ENCODE measurements at regions not wholly inside any gene's neighbourhood (a gene's known extent, or its start where the extent isn't known, plus 50 kb on each side); places are given as distances from the start of the nearest gene placed in this dataset.

DNA sequence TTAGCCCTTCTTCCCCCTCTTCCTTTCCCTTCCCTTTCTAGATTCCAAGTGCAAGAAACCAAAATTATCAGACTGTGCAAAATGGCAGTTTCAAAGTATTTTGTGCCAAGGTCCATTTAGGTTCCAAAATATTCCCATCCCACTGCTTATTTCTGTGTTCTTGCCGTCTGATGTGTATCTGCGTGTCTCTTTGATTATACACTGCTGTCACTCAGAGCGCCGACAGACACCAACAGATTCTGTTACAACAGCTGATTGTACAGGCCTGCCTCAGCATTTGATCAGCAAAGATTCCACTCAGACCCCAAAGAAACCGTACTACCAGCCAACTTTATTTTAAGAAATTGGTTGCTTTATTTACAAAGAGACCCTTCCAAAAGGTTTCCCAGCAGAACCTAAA lies 225.6 kb upstream of the SATB1 start:
- no peak overlapping the region for H3K27ac ChIP-seq (ENCODE audit: low read depth, low read length)
- H3K4me3 ChIP-seq (ENCODE audit: low read depth, low read length), result no peak overlapping the region
- TF ChIP-seq, protein P1, sequence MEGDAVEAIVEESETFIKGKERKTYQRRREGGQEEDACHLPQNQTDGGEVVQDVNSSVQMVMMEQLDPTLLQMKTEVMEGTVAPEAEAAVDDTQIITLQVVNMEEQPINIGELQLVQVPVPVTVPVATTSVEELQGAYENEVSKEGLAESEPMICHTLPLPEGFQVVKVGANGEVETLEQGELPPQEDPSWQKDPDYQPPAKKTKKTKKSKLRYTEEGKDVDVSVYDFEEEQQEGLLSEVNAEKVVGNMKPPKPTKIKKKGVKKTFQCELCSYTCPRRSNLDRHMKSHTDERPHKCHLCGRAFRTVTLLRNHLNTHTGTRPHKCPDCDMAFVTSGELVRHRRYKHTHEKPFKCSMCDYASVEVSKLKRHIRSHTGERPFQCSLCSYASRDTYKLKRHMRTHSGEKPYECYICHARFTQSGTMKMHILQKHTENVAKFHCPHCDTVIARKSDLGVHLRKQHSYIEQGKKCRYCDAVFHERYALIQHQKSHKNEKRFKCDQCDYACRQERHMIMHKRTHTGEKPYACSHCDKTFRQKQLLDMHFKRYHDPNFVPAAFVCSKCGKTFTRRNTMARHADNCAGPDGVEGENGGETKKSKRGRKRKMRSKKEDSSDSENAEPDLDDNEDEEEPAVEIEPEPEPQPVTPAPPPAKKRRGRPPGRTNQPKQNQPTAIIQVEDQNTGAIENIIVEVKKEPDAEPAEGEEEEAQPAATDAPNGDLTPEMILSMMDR (IDR thresholded peaks at IDR 0.05; ENCODE audit: low read depth, low read length), result no peak
- ChIA-PET POLR2A (no interaction called here), CTCF (no interaction called here)
- H3K27me3 ChIP-seq (ENCODE audit: control insufficient read depth, insufficient read depth, low read length), result no peaks in the 10 kb centered on the region
- DNase-seq (ENCODE audit: low read depth, low spot score), result no peak
- peaks cover 11% of the 10 kb centered on the region; the same call in 1 of the 2 replicates for H3K9me3 ChIP-seq (ENCODE audit: control insufficient read depth, insufficient read depth, low read length)

DNA sequence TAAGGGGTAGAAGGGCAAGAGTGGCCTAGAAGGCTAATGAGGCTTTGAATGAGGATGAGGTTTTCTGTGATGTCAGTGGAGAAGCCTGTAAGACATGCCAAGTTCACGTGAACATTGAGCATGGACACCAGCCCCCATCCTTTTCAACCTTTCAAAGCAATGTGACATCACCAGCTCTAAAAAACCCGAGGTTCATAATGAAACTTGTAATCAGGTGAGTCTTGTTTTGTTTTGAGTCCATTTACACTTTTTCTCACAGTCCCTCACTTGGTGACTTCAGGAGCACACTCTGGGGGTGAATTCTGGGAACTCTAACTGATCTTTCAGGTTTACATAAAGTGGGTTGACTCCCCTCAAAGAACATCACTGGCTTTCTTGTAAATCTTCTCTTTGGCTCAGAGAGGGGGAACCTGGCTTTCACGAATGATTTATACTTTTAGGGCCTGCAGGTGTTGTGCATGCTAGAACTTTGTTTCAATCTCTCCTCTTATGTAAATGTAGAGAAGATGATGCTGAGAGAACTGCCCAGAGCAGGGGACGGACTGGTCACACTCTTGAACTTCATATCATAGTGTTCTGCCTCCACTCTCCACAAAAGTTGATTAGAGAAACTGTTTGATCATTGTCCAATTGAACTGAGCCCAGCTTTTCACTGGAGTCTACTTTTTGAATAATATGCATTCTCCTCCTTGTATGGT lies 224.7 kb upstream of the SATB1 start:
- CTCF ChIA-PET, result no interaction called here
- TF ChIP-seq, protein P1 (IDR thresholded peaks at IDR 0.05; ENCODE audit: low read depth, low read length), result no peak
- Histone ChIP-seq H3K9me3 (ENCODE audit: control insufficient read depth, insufficient read depth, low read length) (peaks cover 8% of the 10 kb centered on the region; the same call in 1 of the 2 replicates), H3K27ac (ENCODE audit: low read depth, low read length) (no peak overlapping the region), H3K27me3 (ENCODE audit: control insufficient read depth, insufficient read depth, low read length) (no peaks in the 10 kb centered on the region), H3K4me3 (ENCODE audit: low read depth, low read length) (no peak overlapping the region)
- no peak for DNase-seq (ENCODE audit: low read depth, low spot score)
- POLR2A ChIA-PET, result no interaction called here

DNA sequence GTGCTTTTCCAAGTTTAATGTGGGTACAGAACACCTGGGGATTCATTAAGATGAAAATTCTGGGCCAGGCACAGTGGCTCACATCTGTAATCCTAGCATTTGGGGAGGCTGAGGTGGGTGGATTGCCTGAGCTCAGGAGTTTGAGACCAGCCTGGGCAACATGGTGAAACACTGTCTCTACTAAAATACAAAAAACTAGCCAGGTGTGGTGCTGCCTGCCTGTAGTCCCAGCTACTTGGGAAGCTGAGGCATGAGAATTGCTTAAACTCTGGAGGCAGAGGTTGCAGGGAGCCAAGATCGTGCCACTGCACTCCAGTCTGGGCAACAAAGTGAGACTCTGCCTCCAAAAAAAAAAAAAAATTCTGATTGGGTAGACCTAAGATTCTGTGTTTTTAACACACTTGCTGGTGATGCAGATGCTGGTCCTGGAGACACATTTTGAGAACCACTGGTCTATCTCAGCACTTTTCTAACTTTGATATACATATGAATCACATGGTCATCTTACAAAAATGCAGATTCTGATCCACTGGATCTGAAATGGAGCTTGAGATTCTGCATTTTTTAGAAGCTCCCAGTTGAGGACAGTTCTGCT lies 223.8 kb upstream of the SATB1 start:
- TF ChIP-seq, protein P1 (IDR thresholded peaks at IDR 0.05; ENCODE audit: low read depth, low read length), result no peak
- Histone ChIP-seq H3K27ac (ENCODE audit: low read depth, low read length) (no peak overlapping the region), H3K9me3 (ENCODE audit: control insufficient read depth, insufficient read depth, low read length) (peaks cover 12% of the 10 kb centered on the region; the same call in 1 of the 2 replicates), H3K4me3 (ENCODE audit: low read depth, low read length) (no peak overlapping the region), H3K27me3 (ENCODE audit: control insufficient read depth, insufficient read depth, low read length) (no peaks in the 10 kb centered on the region)
- CTCF ChIA-PET, result no interaction called here
- DNase-seq (ENCODE audit: low read depth, low spot score), result no peak
- POLR2A ChIA-PET, result no interaction called here

DNA sequence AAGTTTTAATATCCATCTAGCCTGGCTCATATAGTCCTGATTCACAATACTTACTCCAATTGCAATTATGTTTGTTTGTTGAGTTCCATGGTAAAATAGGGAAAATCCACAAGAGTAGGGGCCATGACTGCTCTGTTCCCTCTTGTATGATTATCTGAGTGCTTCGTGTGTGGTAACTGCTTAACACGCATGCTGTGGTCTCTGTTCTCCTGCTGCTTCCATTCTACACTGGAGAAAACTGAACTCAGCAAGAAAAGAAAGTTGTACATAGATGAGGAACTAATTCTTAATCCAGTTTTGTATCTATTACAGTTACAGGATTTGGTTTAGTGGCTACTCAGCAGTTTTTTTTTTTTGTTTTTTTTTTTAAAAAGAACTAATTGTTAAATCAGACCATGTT lies 223.0 kb upstream of the SATB1 start:
- no peak overlapping the region for H3K4me3 ChIP-seq (ENCODE audit: low read depth, low read length)
- H3K27me3 ChIP-seq (ENCODE audit: control insufficient read depth, insufficient read depth, low read length), result no peaks in the 10 kb centered on the region
- H3K27ac ChIP-seq (ENCODE audit: low read depth, low read length), result no peak overlapping the region
- peaks cover 13% of the 10 kb centered on the region; the same call in 1 of the 2 replicates for H3K9me3 ChIP-seq (ENCODE audit: control insufficient read depth, insufficient read depth, low read length)
- POLR2A ChIA-PET, result no interaction called here
- CTCF ChIA-PET, result no interaction called here
- DNase-seq (ENCODE audit: low read depth, low spot score), result no peak
- TF ChIP-seq, protein P1 (IDR thresholded peaks at IDR 0.05; ENCODE audit: low read depth, low read length), result no peak

DNA sequence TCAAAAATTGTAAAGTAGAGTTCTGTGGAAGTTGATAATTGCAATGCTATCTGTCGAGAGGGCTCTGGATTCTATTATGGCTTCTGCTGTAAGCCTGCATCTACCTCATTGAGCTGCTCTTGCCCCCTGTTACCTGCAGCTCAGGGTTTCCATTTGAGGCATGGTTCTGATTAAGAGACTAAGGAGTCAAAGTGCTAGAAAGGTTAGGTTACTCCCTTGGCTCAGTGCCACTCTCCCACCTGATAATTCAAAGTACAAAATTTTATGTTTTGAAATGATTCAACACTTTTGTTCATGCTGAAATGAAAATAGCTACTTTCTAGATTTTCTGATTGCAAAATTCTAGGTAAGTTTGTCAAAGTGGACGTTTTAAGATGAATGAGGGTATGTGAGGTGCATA lies 220.5 kb upstream of the SATB1 start:
- TF ChIP-seq, protein P1 (IDR thresholded peaks at IDR 0.05; ENCODE audit: low read depth, low read length), result no peak
- H3K27ac ChIP-seq (ENCODE audit: low read depth, low read length), result no peak overlapping the region
- peaks cover 13% of the 10 kb centered on the region; the same call in 1 of the 2 replicates for H3K9me3 ChIP-seq (ENCODE audit: control insufficient read depth, insufficient read depth, low read length)
- CTCF ChIA-PET, result no interaction called here
- H3K27me3 ChIP-seq (ENCODE audit: control insufficient read depth, insufficient read depth, low read length), result no peaks in the 10 kb centered on the region
- H3K4me3 ChIP-seq (ENCODE audit: low read depth, low read length), result no peak overlapping the region
- DNase-seq (ENCODE audit: low read depth, low spot score), result no peak
- POLR2A ChIA-PET, result no interaction called here

Measured in AG04450 (cell line).